Left ventricle myocardium inferior (tissue), 1 donor: ENCODE measurements at regions not wholly inside any gene's neighbourhood (a gene's known extent, or its start where the extent isn't known, plus 50 kb on each side); places are given as distances from the start of the nearest gene placed in this dataset.

Experiments used
- DNase-seq: peaks from one replicate; pipeline ENCODE4 v3.0.0-alpha.2; 2020
- H3K27ac ChIP-seq: fragments of 200-600 bp; replicated peaks from 2 replicates; pipeline ENCODE4 v1.8.0; 2021
- H3K27me3 ChIP-seq: fragments of 200-600 bp; 2 replicates; pipeline ENCODE4 v1.8.0; 2021; ENCODE audit warnings: low read depth
- H3K36me3 ChIP-seq: fragments of 200-600 bp; 2 replicates; pipeline ENCODE4 v1.8.0; 2021
- H3K4me1 ChIP-seq: fragments of 200-600 bp; 2 replicates; pipeline ENCODE4 v1.8.0; 2021
- H3K4me3 ChIP-seq: fragments of 200-600 bp; 2 replicates; pipeline ENCODE4 v1.8.0; 2021; ENCODE audit warnings: mild to moderate bottlenecking, moderate library complexity
- H3K9me3 ChIP-seq: fragments of 200-600 bp; replicated peaks from 2 replicates; pipeline ENCODE4 v1.8.0; 2021
- CTCF ChIP-seq: fragments of 200-600 bp; IDR thresholded peaks from 2 replicates; pipeline ENCODE4 v1.8.0; 2021; ENCODE audit warnings: antibody characterized with exemption, mild to moderate bottlenecking, borderline replicate concordance
- intact Hi-C: fragments of 100-400 bp; cut with micrococcal nuclease; formaldehyde crosslinking; loops from one replicate; pipeline ENCODE4 v1.11.0; 2022
- donor health status: DM: no; HTN: yes; CAD: no; lungs with severe emphysema.

- TF ChIP-seq CTCF, result no peak
- Histone ChIP-seq H3K4me3 (no peak overlapping the region), H3K4me1 (peaks cover 44% of the 10 kb centered on the region), H3K27ac (peak overlapping the region; percentile 85), H3K36me3 (no peaks in the 10 kb centered on the region), H3K9me3 (no peaks in the 10 kb centered on the region), H3K27me3 (no peaks in the 10 kb centered on the region)
- no peak for DNase-seq
- intact Hi-C loops, result no loop called here
These were observed 473.6 kb downstream of the FOXO1 start for GRCh38 chr13:40192858-40193257.

DNA sequence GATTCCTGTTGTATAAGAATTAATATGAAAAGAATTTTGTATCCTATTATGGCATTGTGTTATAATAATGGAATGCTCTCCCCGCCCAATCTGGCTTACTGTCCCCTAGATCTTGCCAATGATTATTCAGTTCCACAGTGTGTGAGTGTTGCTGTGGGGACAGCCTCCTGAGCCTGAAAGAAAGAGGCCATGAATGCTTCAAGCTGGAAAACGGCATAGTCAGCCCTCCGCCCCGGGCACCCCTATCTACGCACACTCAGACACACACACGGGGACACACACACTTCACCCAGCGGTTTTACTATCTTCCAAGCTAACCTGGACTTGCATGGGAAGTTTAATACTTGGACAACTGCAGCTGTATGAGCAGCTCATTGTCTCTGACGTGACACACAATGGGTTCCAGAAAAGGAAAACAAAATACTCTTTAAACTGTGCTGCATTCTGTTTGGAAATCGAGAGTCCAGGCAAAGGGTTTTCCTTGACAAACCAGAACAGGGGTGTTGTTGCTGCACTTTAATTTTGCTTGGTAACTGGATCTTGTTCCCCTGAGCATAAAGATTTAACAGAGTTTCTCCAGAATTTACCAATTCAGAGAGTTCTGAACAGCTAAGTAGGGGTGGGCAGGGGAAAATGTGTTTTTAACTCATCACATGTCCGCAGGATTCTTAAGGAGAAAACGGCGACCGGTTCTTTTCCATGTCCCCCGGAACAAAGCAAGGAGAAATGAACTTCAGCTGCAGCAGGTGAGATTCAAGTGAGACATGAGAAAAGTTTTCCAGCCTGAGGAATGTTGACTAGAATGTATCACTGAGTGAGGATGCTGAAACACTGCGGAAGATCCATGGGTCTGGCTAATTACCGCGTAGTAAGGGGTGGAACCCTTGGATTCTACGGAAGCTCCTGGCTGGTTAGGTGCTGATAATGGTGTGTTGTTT is 472.9 kb downstream of the FOXO1 start:
- no peak for DNase-seq
- Histone ChIP-seq H3K27ac (peak overlapping the region; percentile 85), H3K27me3 (no peaks in the 10 kb centered on the region), H3K36me3 (no peaks in the 10 kb centered on the region), H3K4me3 (peak overlapping the region; percentile 28), H3K9me3 (no peaks in the 10 kb centered on the region), H3K4me1 (peaks cover 44% of the 10 kb centered on the region)
- no peak for TF ChIP-seq CTCF
- intact Hi-C loops, result no loop called here

DNA sequence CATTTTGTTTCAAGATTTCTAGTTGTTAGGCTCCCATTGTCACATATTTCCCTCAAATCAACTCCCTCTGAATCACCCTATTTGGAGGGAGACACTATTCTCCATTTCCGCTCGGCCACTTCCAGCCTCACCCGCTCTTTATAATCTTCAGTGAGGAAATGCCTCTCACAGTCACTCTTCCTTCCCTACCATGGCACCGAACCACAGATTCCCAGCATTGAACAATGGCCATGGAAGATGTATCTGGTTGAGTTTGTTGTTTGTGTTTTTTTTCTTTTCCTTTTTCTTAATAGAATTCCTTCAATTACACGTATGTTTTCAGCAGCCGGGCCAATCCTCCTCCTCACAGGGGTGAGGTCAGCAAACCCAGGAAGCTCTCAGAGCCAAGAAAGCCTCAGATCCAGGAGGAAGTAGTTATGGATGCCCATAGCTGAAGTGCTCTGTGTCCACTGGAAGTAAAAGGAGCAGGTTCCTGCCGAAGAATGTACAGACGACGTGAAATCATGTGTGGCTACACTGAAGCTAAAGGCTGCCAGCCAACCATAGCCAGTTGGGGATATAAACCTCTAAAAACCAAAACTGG is 472.1 kb downstream of the FOXO1 start:
- intact Hi-C loops, result no loop called here
- TF ChIP-seq CTCF, result no peak
- peaks cover 44% of the 10 kb centered on the region for H3K4me1 ChIP-seq

GRCh38 chr13:40197049-40197448 is 469.4 kb downstream of the FOXO1 start:
- no peaks in the 10 kb centered on the region for H3K27me3 ChIP-seq
- TF ChIP-seq CTCF, result no peak
- H3K36me3 ChIP-seq, result no peaks in the 10 kb centered on the region
- no peaks in the 10 kb centered on the region for H3K9me3 ChIP-seq
- no peak overlapping the region for H3K27ac ChIP-seq
- H3K4me3 ChIP-seq, result no peak overlapping the region
- intact Hi-C loops, result no loop called here
- H3K4me1 ChIP-seq, result peaks cover 22% of the 10 kb centered on the region
- DNase-seq, result no peak

More for the DNA sequence above, 472.1 kb downstream of the FOXO1 start:
- peak overlapping the region; percentile 28 for H3K4me3 ChIP-seq
- peak overlapping the region; percentile 85 for H3K27ac ChIP-seq
- no peaks in the 10 kb centered on the region for H3K27me3 ChIP-seq
- no peaks in the 10 kb centered on the region for H3K9me3 ChIP-seq
- DNase-seq, result no peak
- H3K36me3 ChIP-seq, result no peaks in the 10 kb centered on the region

- no peak overlapping the region for H3K27ac ChIP-seq
- no peaks in the 10 kb centered on the region for H3K9me3 ChIP-seq
- H3K4me1 ChIP-seq, result peaks cover 12% of the 10 kb centered on the region
- H3K27me3 ChIP-seq, result no peaks in the 10 kb centered on the region
- intact Hi-C loops, result no loop called here
- no peaks in the 10 kb centered on the region for H3K36me3 ChIP-seq
- no peak overlapping the region for H3K4me3 ChIP-seq
- TF ChIP-seq CTCF, result no peak
- DNase-seq, result no peak
These were observed 468.4 kb downstream of the FOXO1 start for GRCh38 chr13:40197936-40198595.
